ENCODE measurements at regions not wholly inside any gene's neighbourhood (a gene's known extent, or its start where the extent isn't known, plus 50 kb on each side); places are given as distances from the start of the nearest gene placed in this dataset.

GRCh38 chr11:33410086-33410765 is 153.0 kb downstream of the HIPK3 start:
- Histone ChIP-seq H3K4me3 (ENCODE audit: low read length) (no peak overlapping the region), H3K9me3 (ENCODE audit: control insufficient read depth, low read length) (no peaks in the 10 kb centered on the region), H3K27me3 (replicated peaks; ENCODE audit: control insufficient read depth, insufficient read depth, low read length) (no peaks in the 10 kb centered on the region), H3K9ac (ENCODE audit: low read length) (no peak overlapping the region), H3K36me3 (ENCODE audit: control insufficient read depth, insufficient read depth, low read length, severe bottlenecking) (no peaks in the 10 kb centered on the region), H3K4me1 (ENCODE audit: control insufficient read depth, insufficient read depth, low read length) (peaks cover 11% of the 10 kb centered on the region)
- DNase-seq (ENCODE audit: low read depth) = no peak

All from adipocyte (in vitro differentiated cells).